Liver (tissue), 8 donors: ENCODE measurements at regions not wholly inside any gene's neighbourhood (a gene's known extent, or its start where the extent isn't known, plus 50 kb on each side); places are given as distances from the start of the nearest gene placed in this dataset.
"Not testable (repeated sequence)": the region's sequence is repeated elsewhere in the genome, so short reads cannot be mapped to it uniquely, and the experiment has no call there.

ENCODE experiments used
- DNase-seq: peaks from one replicate; pipeline ENCODE4 v3.0.0-alpha.2; 2017; ENCODE audit warnings: low spot score
- H3K27ac ChIP-seq, 2 donors: one replicate each; pipeline ENCODE4 v1.7.0; 2013; ENCODE audit warnings: inconsistent platforms in 2 of 2, low read length in 2 of 2, control low read depth in 1 of 2, low read depth in 1 of 2, mild to moderate bottlenecking in 1 of 2
- H3K27me3 ChIP-seq, 4 donors: one replicate each; pipeline versions ENCODE4 v1.6.1 to v1.7.0; 2013; ENCODE audit warnings: low read length in 3 of 4, inconsistent platforms in 1 of 4, mild to moderate bottlenecking in 1 of 4, moderate library complexity in 1 of 4; ENCODE audit not compliant: control insufficient read depth in 4 of 4, insufficient read depth in 4 of 4
- H3K36me3 ChIP-seq, 4 donors: one replicate each; pipeline versions ENCODE4 v1.6.1 to v1.7.0; 2013; ENCODE audit warnings: low read length in 3 of 4, mild to moderate bottlenecking in 3 of 4, low read depth in 1 of 4, moderate library complexity in 1 of 4; ENCODE audit not compliant: control insufficient read depth in 4 of 4, insufficient read depth in 3 of 4
- H3K4me1 ChIP-seq, 4 donors: one replicate each; pipeline versions ENCODE4 v1.6.1 to v1.7.0; 2013; ENCODE audit warnings: low read length in 3 of 4, mild to moderate bottlenecking in 3 of 4, moderate library complexity in 1 of 4; ENCODE audit not compliant: control insufficient read depth in 4 of 4, insufficient read depth in 4 of 4
- H3K4me3 ChIP-seq, 3 donors: one replicate each; pipeline versions ENCODE4 v1.6.1 to v1.7.0; 2013; ENCODE audit warnings: low read length in 3 of 3, control low read depth in 1 of 3, low read depth in 1 of 3, mild to moderate bottlenecking in 1 of 3
- H3K9ac ChIP-seq, 2 donors: one replicate each; pipeline ENCODE4 v1.7.0; 2013; ENCODE audit warnings: low read length in 2 of 2, mild to moderate bottlenecking in 2 of 2, moderate library complexity in 2 of 2, control low read depth in 1 of 2, low read depth in 1 of 2
- H3K9me3 ChIP-seq, 4 donors: one replicate each; pipeline versions ENCODE4 v1.6.1 to v1.7.0; 2013; ENCODE audit warnings: low read length in 3 of 4; ENCODE audit not compliant: control insufficient read depth in 4 of 4
- ATF3 ChIP-seq: IDR thresholded peaks from 2 replicates; pipeline ENCODE4 v1.6.1; 2016; ENCODE audit warnings: antibody characterized with exemption
- CTCF ChIP-seq: fragments of 150-350 bp; IDR thresholded peaks from 2 replicates; pipeline ENCODE4 v1.5.1; 2017; ENCODE audit warnings: improper control_type of control experiment, low read depth, low read length; ENCODE audit not compliant: missing input control
- FOXA1 ChIP-seq: IDR thresholded peaks from 2 replicates; pipeline ENCODE4 v1.6.1; 2016; ENCODE audit warnings: antibody characterized with exemption
- FOXA2 ChIP-seq: IDR thresholded peaks from 2 replicates; pipeline ENCODE4 v1.6.1; 2016; ENCODE audit warnings: antibody characterized with exemption
- HNF4A ChIP-seq, 2 donors: conservative IDR thresholded peaks; 2 replicates each; pipeline ENCODE4 v1.6.1; 2016; ENCODE audit warnings: antibody characterized with exemption in 2 of 2, mild to moderate bottlenecking in 2 of 2
- HNF4G ChIP-seq: IDR thresholded peaks from 2 replicates; pipeline ENCODE4 v1.6.1; 2016; ENCODE audit warnings: antibody characterized with exemption
- JUND ChIP-seq, 2 donors: IDR thresholded peaks; 2 replicates each; pipeline ENCODE4 v1.6.1; 2016; ENCODE audit warnings: antibody characterized with exemption in 2 of 2
- MAX ChIP-seq: IDR thresholded peaks from 2 replicates; pipeline ENCODE4 v1.6.1; 2016; ENCODE audit warnings: antibody characterized with exemption
- NR2F2 ChIP-seq: IDR thresholded peaks from 2 replicates; pipeline ENCODE4 v1.6.1; 2016; ENCODE audit warnings: antibody characterized with exemption
- RAD21 ChIP-seq, 2 donors: IDR thresholded peaks; 2 replicates each; pipeline ENCODE4 v1.6.1; 2016; ENCODE audit warnings: antibody characterized with exemption in 2 of 2, mild to moderate bottlenecking in 2 of 2
- RXRA ChIP-seq, 2 donors: IDR thresholded peaks; 2 replicates each; pipeline ENCODE4 v1.6.1; 2017 to 2018; ENCODE audit warnings: antibody characterized with exemption in 2 of 2, mild to moderate bottlenecking in 1 of 2
- SP1 ChIP-seq: IDR thresholded peaks from 2 replicates; pipeline ENCODE4 v1.6.1; 2018; ENCODE audit warnings: antibody characterized with exemption, mild to moderate bottlenecking
- TAF1 ChIP-seq: conservative IDR thresholded peaks from 2 replicates; pipeline ENCODE4 v1.6.1; 2016; ENCODE audit warnings: antibody characterized with exemption, mild to moderate bottlenecking
- YY1 ChIP-seq: IDR thresholded peaks from 2 replicates; pipeline ENCODE4 v1.6.1; 2016; ENCODE audit warnings: antibody characterized with exemption, mild to moderate bottlenecking
- ZBTB33 ChIP-seq: IDR thresholded peaks from 2 replicates; pipeline ENCODE4 v1.6.1; 2016; ENCODE audit warnings: antibody characterized with exemption
- WGBS: extraction: QIAGEN DNeasy Blood & Tissue Kit; methylation state at CpG from one replicate; pipeline ENCODE4 v1.1.7; 2013; 5-methylcytosine and 5-hydroxymethylcytosine counted together
- donor health status: healthy.
- donor health status: healthy.
- donor health status: healthy.
- donor health status: healthy.
- donor health status: healthy.

- H3K27ac ChIP-seq = no peak overlapping the region
Observed at GRCh38 chrX:146036000-146036399, 218.4 kb downstream of the SLITRK2 start.

GRCh38 chrX:146041741-146042140, 224.1 kb downstream of the SLITRK2 start:
- no peaks in the 10 kb centered on the region for H3K27me3 ChIP-seq
- H3K9ac ChIP-seq = no peak overlapping the region
- H3K4me3 ChIP-seq = no peak overlapping the region
- WGBS = 73% methylated on average over 3 of the region's 3 CpGs
- DNase-seq = no peak
- no peaks in the 10 kb centered on the region for H3K36me3 ChIP-seq
- no peaks in the 10 kb centered on the region for H3K4me1 ChIP-seq
- TF ChIP-seq JUND (IDR thresholded peaks at IDR 0.05) (no peak), FOXA1 (no peak), ZBTB33 (no peak), CTCF (no peak), TAF1 (no peak), SP1 (no peak), RAD21 (IDR thresholded peaks at IDR 0.05) (no peak), RXRA (IDR thresholded peaks at IDR 0.05) (no peak), YY1 (no peak), ATF3 (no peak), NR2F2 (no peak), HNF4A (conservative IDR thresholded peaks at IDR 0.05) (no peak), FOXA2 (no peak), HNF4G (no peak)
- no peak overlapping the region for H3K27ac ChIP-seq
- no peaks in the 10 kb centered on the region for H3K9me3 ChIP-seq

More at GRCh38 chrX:146036000-146036399, 218.4 kb downstream of the SLITRK2 start:
- Histone ChIP-seq H3K9me3 (peaks cover 0 to 2% (median 0%) of the 10 kb centered on the region in 4 donors), H3K4me3 (no peak overlapping the region), H3K4me1 (no peaks in the 10 kb centered on the region), H3K9ac (no peak overlapping the region), H3K36me3 (no peaks in the 10 kb centered on the region), H3K27me3 (no peaks in the 10 kb centered on the region)
- no peak for TF ChIP-seq RXRA (IDR thresholded peaks at IDR 0.05)
- TF ChIP-seq ZBTB33 = no peak
- no peak for TF ChIP-seq FOXA2
- no peak for TF ChIP-seq JUND (IDR thresholded peaks at IDR 0.05)
- no peak for TF ChIP-seq NR2F2
- TF ChIP-seq RAD21 (IDR thresholded peaks at IDR 0.05) = no peak
- TF ChIP-seq CTCF = no peak
- no peak for TF ChIP-seq SP1
- no peak for TF ChIP-seq MAX
- TF ChIP-seq ATF3 = no peak
- no peak for TF ChIP-seq TAF1
- TF ChIP-seq HNF4G = no peak
- no peak for DNase-seq
- 83% methylated on average over 4 of the region's 4 CpGs for WGBS

- not testable (repeated sequence) for H3K9me3 ChIP-seq, DNase-seq, H3K4me1 ChIP-seq, H3K9ac ChIP-seq, H3K27ac ChIP-seq, H3K36me3 ChIP-seq, H3K27me3 ChIP-seq, H3K4me3 ChIP-seq
- 96% methylated on average over 45 of the region's 45 CpGs for WGBS
Observed at GRCh38 chrX:146046011-146046715, 228.5 kb downstream of the SLITRK2 start.
